Endothelial cell (in vitro differentiated cells): ENCODE measurements at regions not wholly inside any gene's neighbourhood (a gene's known extent, or its start where the extent isn't known, plus 50 kb on each side); places are given as distances from the start of the nearest gene placed in this dataset.
A peak's percentile ranks its signal among the peaks of the same experiment; 100 is the strongest.
"Not testable (repeated sequence)": the region's sequence is repeated elsewhere in the genome, so short reads cannot be mapped to it uniquely, and the experiment has no call there.

Experiments used
- DNase-seq: peaks from one replicate; pipeline ENCODE4 v3.0.0; 2021; ENCODE audit warnings: low spot score
- H3K27ac Mint-ChIP-seq: one replicate; pipeline ENCODE4 v1.8.0; 2021; ENCODE audit warnings: mixed read lengths, inconsistent platforms; ENCODE audit not compliant: unreplicated experiment
- H3K27me3 Mint-ChIP-seq: one replicate; pipeline ENCODE4 v1.8.0; 2021; ENCODE audit warnings: mild to moderate bottlenecking, moderate library complexity, mixed read lengths, inconsistent platforms; ENCODE audit not compliant: unreplicated experiment
- H3K36me3 Mint-ChIP-seq: one replicate; pipeline ENCODE4 v1.8.0; 2021; ENCODE audit warnings: mild to moderate bottlenecking, low read depth, mixed read lengths, inconsistent platforms; ENCODE audit not compliant: unreplicated experiment
- H3K4me1 Mint-ChIP-seq: one replicate; pipeline ENCODE4 v1.8.0; 2021; ENCODE audit warnings: mild to moderate bottlenecking, mixed read lengths, inconsistent platforms; ENCODE audit not compliant: unreplicated experiment
- H3K4me3 Mint-ChIP-seq: one replicate; pipeline ENCODE4 v1.8.0; 2021; ENCODE audit warnings: mild to moderate bottlenecking, mixed read lengths, inconsistent platforms; ENCODE audit not compliant: unreplicated experiment
- H3K9me3 Mint-ChIP-seq: one replicate; pipeline ENCODE4 v1.8.0; 2021; ENCODE audit warnings: mixed read lengths, inconsistent platforms; ENCODE audit not compliant: unreplicated experiment
- TF ChIP-seq, protein P1 (sequence below): fragments of 200-600 bp; sonication (generic); IDR thresholded peaks from one replicate; pipeline ENCODE4 v1.5.0; 2021; ENCODE audit warnings: antibody characterized with exemption; ENCODE audit not compliant: unreplicated experiment

DNA sequence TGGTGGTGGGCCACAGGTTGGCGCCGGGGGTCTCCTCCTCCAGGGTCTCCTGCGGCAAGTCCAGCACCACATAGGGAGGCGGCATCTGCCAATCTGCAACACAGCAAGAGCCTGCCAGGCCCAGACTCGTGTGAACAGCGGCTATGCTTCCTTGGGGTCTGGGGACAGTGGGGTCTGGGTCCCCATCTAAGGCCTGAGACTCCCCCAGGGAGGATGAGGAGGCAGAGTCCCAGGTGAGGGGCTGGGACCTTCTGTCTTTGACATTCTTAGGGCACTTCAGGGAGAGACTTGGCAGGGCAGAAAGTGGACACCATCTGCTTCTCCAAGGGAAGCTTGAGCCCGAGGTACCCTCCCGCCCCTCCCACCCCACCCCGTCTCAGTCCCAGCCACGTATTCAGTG, 178.1 kb downstream of the TMEM121 start:
- not testable (repeated sequence) for H3K4me3 Mint-ChIP-seq, DNase-seq, H3K4me1 Mint-ChIP-seq, H3K27ac Mint-ChIP-seq
- Mint-ChIP-seq H3K36me3 (peaks cover 23% of the 10 kb centered on the region), H3K9me3 (peaks cover 29% of the 10 kb centered on the region), H3K27me3 (peaks cover 23% of the 10 kb centered on the region)

DNA sequence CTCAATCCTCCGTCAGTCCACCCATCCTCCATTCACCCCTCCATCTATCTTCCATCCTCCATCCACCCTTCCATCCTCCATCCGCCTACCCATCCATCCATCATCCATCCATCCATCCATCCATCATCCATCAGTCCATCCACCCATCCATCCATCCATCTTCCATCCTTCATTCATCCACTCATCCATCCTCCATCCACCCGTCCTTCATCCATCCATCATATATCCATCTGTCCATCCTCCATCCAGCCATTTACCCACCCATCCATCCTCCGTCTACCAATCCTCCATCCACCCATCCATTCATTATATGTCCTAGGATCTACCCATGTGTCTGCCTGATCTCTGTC, 179.1 kb downstream of the TMEM121 start:
- not testable (repeated sequence) for H3K4me1 Mint-ChIP-seq, DNase-seq
- H3K27ac Mint-ChIP-seq: peak overlapping the region; percentile 39
- H3K9me3 Mint-ChIP-seq: peaks cover 34% of the 10 kb centered on the region
- peak overlapping the region; percentile 72 for H3K4me3 Mint-ChIP-seq
- peaks cover 28% of the 10 kb centered on the region for H3K36me3 Mint-ChIP-seq
- H3K27me3 Mint-ChIP-seq: peaks cover 24% of the 10 kb centered on the region

DNA sequence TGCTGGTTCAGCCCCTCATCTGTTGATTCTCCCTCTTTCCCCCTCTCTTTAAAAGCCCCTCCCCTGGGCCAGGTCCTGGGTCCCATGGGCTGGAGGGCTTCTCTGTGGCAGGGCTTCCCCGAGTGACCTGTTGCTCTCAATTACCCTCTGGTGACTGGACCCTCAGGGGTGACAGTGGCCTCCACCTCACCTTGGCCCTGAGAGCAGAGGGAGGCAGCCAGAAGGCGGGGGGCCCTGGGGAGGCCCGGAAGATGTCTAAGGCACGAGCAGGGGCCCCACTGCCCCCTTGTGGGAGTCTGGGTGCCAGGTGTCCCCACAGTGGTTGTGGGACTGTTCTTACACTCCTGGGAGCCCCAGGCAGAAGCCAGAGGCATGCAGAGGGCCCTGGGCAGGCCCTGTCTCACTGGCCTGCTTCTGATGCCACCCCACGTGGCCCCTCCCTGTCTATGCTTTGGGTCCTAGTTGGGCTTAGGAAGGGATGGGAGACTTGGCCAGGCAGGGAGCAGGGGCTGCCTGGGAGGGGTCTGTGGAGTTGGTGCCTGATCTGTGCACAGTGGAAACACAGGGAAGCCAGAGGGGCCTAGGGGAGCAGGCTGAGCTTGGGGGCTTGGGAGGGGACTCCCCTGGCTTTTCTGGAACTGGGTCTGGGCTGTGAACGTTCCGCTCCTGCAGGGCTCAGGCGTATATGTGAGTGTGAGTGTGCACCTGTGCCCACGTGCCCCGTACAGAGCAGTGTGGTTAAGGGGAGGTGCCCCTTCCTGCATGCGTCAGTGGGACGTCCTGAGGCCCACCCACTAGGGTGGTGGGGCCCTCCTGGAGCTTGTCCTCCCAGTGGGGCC, 179.7 kb downstream of the TMEM121 start:
- not testable (repeated sequence) for DNase-seq, H3K4me1 Mint-ChIP-seq
- H3K9me3 Mint-ChIP-seq: peaks cover 31% of the 10 kb centered on the region
- peaks cover 22% of the 10 kb centered on the region for H3K27me3 Mint-ChIP-seq
- peak overlapping the region; percentile 39 for H3K27ac Mint-ChIP-seq
- H3K4me3 Mint-ChIP-seq: peak overlapping the region; percentile 72
- peaks cover 27% of the 10 kb centered on the region for H3K36me3 Mint-ChIP-seq

DNA sequence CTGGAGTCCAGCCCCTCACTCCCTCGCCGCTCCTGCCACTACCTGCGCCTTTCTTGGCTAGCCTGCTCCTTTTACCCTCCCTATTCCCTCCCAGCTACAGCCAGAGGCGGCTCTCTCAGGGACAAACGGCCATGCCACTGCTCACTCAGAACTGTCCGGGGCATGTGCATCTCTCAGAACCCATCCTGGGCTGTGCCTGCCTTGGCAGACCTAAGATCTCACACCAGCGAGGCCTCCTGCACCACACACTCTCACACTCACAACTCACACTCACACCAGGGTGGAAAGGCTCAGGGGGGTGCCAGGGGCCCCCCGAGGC, 180.3 kb downstream of the TMEM121 start:
- H3K27me3 Mint-ChIP-seq: peaks cover 18% of the 10 kb centered on the region
- H3K9me3 Mint-ChIP-seq: peaks cover 27% of the 10 kb centered on the region
- H3K36me3 Mint-ChIP-seq: peaks cover 24% of the 10 kb centered on the region
- not testable (repeated sequence) for DNase-seq, H3K4me3 Mint-ChIP-seq, H3K27ac Mint-ChIP-seq, H3K4me1 Mint-ChIP-seq

DNA sequence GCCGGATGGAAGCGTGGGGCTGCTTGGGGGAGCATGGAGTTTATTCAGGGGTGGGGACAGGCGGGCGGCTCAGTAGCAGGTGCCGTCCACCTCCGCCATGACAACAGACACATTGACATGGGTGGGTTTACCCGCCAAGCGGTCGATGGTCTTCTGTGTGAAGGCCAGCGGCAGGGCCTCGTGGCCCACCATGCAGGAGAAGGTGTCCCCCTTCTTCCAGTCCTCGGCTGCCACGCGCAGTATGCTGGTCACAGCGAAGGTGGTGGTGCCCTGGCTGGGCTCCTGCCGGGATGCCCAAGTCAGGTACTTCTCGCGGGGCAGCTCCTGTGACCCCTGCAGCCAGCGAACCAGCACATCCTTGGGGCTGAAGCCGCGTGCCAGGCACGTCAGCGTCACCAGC, 180.7 kb downstream of the TMEM121 start:
- not testable (repeated sequence) for H3K4me1 Mint-ChIP-seq, DNase-seq, H3K27ac Mint-ChIP-seq, H3K4me3 Mint-ChIP-seq
- Mint-ChIP-seq H3K36me3 (peaks cover 20% of the 10 kb centered on the region), H3K9me3 (peaks cover 25% of the 10 kb centered on the region), H3K27me3 (peaks cover 14% of the 10 kb centered on the region)

DNA sequence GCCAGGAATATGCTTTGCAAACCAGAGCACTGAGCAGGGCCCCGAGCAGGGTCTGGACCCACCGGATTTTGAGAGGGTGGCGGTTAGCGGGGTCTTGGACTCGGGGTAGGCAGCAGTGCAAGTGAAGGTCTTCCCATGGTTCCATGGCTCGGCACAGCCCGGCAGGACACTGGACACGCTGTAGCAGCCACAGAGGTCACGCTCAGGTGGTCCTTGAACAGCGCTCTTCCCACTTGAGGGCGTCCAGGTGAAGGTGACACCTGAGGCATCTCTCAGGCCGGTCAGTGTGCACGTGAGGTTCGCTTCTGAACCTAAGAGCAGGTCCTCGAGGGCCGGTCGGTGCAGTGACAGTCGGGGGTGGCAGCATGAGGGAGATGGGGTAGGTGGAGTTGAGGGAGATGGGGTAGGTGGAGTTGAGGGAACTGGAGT, 181.4 kb downstream of the TMEM121 start:
- H3K27me3 Mint-ChIP-seq: peaks cover 15% of the 10 kb centered on the region
- peaks cover 20% of the 10 kb centered on the region for H3K9me3 Mint-ChIP-seq
- peaks cover 20% of the 10 kb centered on the region for H3K36me3 Mint-ChIP-seq
- H3K4me3 Mint-ChIP-seq, DNase-seq, H3K27ac Mint-ChIP-seq, H3K4me1 Mint-ChIP-seq: not testable (repeated sequence)

DNA sequence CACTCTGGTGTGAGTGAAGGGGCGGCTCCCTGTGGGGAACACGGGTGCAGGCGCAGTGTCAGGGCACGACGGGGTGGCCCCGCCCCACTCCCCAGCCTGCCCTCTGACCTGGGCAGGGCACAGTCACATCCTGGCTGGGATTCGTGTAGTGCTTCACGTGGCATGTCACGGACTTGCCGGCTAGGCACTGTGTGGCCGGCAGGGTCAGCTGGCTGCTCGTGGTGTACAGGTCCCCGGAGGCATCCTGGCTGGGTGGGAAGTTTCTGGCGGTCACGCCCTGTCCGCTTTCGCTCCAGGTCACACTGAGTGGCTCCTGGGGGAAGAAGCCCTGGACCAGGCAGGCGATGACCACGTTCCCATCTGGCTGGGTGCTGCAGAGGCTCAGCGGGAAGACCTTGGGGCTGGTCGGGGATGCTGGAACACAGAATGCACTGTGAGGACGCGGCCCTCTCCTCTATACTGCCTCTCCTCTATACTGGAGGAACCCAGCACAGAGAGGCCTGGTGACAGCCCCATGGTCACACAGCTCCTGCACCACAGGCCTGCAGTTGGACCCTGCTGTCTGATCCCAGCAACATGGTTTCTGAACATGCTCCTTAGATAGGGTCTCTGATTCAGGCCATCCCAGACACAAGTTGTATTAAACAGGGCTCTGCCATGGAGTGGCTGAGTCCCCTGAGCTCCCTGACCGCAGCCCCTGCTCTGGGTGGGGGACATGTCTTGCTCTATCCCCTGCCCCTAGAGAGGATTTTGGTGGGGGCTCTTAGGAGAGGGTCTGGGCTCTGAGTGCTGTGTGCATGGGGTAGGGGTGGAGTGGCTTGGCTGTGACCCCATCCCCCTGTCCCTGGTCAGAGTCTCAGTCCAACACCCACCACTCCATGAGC, 182.1 kb downstream of the TMEM121 start:
- not testable (repeated sequence) for H3K4me3 Mint-ChIP-seq, H3K4me1 Mint-ChIP-seq, DNase-seq, H3K27ac Mint-ChIP-seq
- H3K36me3 Mint-ChIP-seq: peaks cover 20% of the 10 kb centered on the region
- H3K27me3 Mint-ChIP-seq: peaks cover 15% of the 10 kb centered on the region
- H3K9me3 Mint-ChIP-seq: peaks cover 19% of the 10 kb centered on the region

DNA sequence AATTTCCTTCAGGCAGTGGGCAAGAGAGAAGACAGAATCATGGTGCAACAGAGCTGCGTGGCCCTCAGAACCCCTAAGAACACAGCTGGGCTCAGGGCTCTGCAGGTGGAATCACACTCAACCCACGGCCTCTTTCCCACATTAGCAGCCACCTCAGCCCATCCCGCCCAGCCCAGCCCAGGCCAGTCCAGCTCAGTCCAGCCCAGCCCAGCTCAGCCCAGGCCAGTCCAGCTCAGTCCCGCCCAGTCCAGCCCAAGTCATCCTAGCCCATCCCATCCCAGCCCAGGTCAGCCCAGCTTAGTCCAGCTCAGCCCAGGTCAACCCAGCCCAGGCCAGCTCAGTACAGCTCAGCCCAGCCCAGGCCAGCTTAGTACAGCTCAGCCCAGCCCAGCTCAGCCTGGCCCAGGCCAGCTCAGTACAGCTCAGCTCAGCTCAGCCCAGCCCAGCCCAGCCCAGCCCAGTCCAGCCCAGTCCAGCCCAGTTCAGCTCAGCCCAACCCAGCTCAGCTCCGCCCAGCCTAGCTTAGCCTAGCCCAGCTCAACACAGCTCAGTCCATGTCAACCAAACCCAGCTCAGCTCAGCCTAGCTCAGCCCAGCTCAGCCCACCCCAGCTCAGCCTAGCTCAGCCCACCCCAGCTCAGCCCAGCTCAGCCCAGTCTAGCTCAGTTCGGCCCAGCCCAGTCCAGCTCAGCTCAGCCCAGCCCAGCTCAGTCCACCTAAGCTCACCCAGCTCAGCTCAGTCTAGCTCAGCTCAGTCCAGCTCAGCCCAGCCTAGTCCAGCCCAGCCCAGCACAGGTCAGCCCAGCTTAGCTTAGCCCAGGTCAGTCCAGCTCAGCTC, 183.1 kb downstream of the TMEM121 start:
- Mint-ChIP-seq H3K4me3 (no peak overlapping the region), H3K27ac (no peak overlapping the region), H3K9me3 (peaks cover 19% of the 10 kb centered on the region), H3K27me3 (peaks cover 15% of the 10 kb centered on the region), H3K36me3 (peaks cover 20% of the 10 kb centered on the region), H3K4me1 (no peaks in the 10 kb centered on the region)
- TF ChIP-seq, protein P1, sequence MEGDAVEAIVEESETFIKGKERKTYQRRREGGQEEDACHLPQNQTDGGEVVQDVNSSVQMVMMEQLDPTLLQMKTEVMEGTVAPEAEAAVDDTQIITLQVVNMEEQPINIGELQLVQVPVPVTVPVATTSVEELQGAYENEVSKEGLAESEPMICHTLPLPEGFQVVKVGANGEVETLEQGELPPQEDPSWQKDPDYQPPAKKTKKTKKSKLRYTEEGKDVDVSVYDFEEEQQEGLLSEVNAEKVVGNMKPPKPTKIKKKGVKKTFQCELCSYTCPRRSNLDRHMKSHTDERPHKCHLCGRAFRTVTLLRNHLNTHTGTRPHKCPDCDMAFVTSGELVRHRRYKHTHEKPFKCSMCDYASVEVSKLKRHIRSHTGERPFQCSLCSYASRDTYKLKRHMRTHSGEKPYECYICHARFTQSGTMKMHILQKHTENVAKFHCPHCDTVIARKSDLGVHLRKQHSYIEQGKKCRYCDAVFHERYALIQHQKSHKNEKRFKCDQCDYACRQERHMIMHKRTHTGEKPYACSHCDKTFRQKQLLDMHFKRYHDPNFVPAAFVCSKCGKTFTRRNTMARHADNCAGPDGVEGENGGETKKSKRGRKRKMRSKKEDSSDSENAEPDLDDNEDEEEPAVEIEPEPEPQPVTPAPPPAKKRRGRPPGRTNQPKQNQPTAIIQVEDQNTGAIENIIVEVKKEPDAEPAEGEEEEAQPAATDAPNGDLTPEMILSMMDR: no peak
- DNase-seq: no peak
